ENCODE measurements at regions not wholly inside any gene's neighbourhood (a gene's known extent, or its start where the extent isn't known, plus 50 kb on each side); places are given as distances from the start of the nearest gene placed in this dataset.

DNA sequence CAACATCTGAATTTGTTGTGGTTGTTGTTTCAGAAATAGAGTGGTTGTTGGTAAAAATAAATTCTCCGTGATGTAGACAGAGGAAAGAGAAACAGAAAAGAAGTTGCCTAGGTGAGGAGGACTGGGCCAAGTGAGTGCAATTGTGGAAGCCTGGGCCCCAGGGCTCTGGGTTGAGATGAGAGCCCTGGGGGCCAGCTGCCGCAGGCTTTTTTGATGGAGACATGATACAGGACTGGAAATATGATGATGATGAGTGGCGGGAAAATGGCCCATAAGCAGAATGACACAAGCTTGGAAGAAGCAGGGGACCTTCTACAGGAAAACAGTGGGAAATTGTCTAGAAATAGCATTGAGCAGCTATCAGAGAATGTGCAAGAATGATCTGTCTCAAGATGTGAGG is 181.8 kb downstream of the TDRD15 start:
- no peak for TF ChIP-seq POLR2AphosphoS5 (IDR thresholded peaks at IDR 0.05; ENCODE audit: low read depth, low read length)
- TF ChIP-seq TCF7L2 (IDR thresholded peaks at IDR 0.05; ENCODE audit: low read depth, low read length) = no peak
- TF ChIP-seq, protein P1, sequence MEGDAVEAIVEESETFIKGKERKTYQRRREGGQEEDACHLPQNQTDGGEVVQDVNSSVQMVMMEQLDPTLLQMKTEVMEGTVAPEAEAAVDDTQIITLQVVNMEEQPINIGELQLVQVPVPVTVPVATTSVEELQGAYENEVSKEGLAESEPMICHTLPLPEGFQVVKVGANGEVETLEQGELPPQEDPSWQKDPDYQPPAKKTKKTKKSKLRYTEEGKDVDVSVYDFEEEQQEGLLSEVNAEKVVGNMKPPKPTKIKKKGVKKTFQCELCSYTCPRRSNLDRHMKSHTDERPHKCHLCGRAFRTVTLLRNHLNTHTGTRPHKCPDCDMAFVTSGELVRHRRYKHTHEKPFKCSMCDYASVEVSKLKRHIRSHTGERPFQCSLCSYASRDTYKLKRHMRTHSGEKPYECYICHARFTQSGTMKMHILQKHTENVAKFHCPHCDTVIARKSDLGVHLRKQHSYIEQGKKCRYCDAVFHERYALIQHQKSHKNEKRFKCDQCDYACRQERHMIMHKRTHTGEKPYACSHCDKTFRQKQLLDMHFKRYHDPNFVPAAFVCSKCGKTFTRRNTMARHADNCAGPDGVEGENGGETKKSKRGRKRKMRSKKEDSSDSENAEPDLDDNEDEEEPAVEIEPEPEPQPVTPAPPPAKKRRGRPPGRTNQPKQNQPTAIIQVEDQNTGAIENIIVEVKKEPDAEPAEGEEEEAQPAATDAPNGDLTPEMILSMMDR (IDR thresholded peaks at IDR 0.05) = no peak
- TF ChIP-seq, protein P2, sequence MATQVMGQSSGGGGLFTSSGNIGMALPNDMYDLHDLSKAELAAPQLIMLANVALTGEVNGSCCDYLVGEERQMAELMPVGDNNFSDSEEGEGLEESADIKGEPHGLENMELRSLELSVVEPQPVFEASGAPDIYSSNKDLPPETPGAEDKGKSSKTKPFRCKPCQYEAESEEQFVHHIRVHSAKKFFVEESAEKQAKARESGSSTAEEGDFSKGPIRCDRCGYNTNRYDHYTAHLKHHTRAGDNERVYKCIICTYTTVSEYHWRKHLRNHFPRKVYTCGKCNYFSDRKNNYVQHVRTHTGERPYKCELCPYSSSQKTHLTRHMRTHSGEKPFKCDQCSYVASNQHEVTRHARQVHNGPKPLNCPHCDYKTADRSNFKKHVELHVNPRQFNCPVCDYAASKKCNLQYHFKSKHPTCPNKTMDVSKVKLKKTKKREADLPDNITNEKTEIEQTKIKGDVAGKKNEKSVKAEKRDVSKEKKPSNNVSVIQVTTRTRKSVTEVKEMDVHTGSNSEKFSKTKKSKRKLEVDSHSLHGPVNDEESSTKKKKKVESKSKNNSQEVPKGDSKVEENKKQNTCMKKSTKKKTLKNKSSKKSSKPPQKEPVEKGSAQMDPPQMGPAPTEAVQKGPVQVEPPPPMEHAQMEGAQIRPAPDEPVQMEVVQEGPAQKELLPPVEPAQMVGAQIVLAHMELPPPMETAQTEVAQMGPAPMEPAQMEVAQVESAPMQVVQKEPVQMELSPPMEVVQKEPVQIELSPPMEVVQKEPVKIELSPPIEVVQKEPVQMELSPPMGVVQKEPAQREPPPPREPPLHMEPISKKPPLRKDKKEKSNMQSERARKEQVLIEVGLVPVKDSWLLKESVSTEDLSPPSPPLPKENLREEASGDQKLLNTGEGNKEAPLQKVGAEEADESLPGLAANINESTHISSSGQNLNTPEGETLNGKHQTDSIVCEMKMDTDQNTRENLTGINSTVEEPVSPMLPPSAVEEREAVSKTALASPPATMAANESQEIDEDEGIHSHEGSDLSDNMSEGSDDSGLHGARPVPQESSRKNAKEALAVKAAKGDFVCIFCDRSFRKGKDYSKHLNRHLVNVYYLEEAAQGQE (IDR thresholded peaks at IDR 0.05; ENCODE audit: insufficient read depth in 1 of 2, low read depth in 2 of 2, low read length in 1 of 2) = no peak
- TF ChIP-seq SIN3A (IDR thresholded peaks at IDR 0.05; ENCODE audit: borderline replicate concordance, insufficient read depth, low read depth, low read length) = no peak
- ChIA-PET CTCF (no interaction called here), POLR2A (no interaction called here)
- Histone ChIP-seq H3K27ac (ENCODE audit: low read length) (no peak overlapping the region), H3K4me3 (ENCODE audit: low read depth in 2 of 2, low read length in 2 of 2) (no peak overlapping the region), H3K4me1 (ENCODE audit: control insufficient read depth, insufficient read depth, low read length) (no peaks in the 10 kb centered on the region), H3K27me3 (ENCODE audit: control insufficient read depth, insufficient read depth, low read length) (no peaks in the 10 kb centered on the region), H3K9me3 (ENCODE audit: control insufficient read depth, insufficient read depth, low read depth, low read length) (no peaks in the 10 kb centered on the region), H3K36me3 (ENCODE audit: control insufficient read depth, insufficient read depth, low read length) (no peaks in the 10 kb centered on the region)
- ATAC-seq (no peak), DNase-seq (ENCODE audit: low read depth, low spot score) (no peak)
- in situ Hi-C loops (cut with HindIII; ENCODE audit: low pct_unique_long_range_greater_than_20kb, low sequenced_read_pairs) = no loop called here
- intact Hi-C loops (cut with micrococcal nuclease; ENCODE audit: unreplicated experiment) = no loop called here
- BruUV-seq (replicated peaks) = no TSS peak

- intact Hi-C loops (cut with micrococcal nuclease; ENCODE audit: unreplicated experiment) = no loop called here
Measured at GRCh38 chr2:21306235-21306634, 182.5 kb downstream of the TDRD15 start.

More at GRCh38 chr2:21306235-21306634, 182.5 kb downstream of the TDRD15 start:
- no peak for DNase-seq (ENCODE audit: low read depth, low spot score)
- no peak for ATAC-seq
- TF ChIP-seq TCF7L2 (IDR thresholded peaks at IDR 0.05; ENCODE audit: low read depth, low read length) = no peak
- TF ChIP-seq POLR2AphosphoS5 (IDR thresholded peaks at IDR 0.05; ENCODE audit: low read depth, low read length) = no peak
- TF ChIP-seq SIN3A (IDR thresholded peaks at IDR 0.05; ENCODE audit: borderline replicate concordance, insufficient read depth, low read depth, low read length) = no peak
- TF ChIP-seq, protein P2 (IDR thresholded peaks at IDR 0.05; ENCODE audit: insufficient read depth in 1 of 2, low read depth in 2 of 2, low read length in 1 of 2) = no peak
- TF ChIP-seq, protein P1 (IDR thresholded peaks at IDR 0.05) = no peak
- BruUV-seq (replicated peaks) = no TSS peak
- Histone ChIP-seq H3K4me3 (ENCODE audit: low read depth in 2 of 2, low read length in 2 of 2) (no peak overlapping the region), H3K9me3 (ENCODE audit: control insufficient read depth, insufficient read depth, low read depth, low read length) (no peaks in the 10 kb centered on the region), H3K27ac (ENCODE audit: low read length) (no peak overlapping the region), H3K36me3 (ENCODE audit: control insufficient read depth, insufficient read depth, low read length) (no peaks in the 10 kb centered on the region), H3K4me1 (ENCODE audit: control insufficient read depth, insufficient read depth, low read length) (no peaks in the 10 kb centered on the region), H3K27me3 (ENCODE audit: control insufficient read depth, insufficient read depth, low read length) (no peaks in the 10 kb centered on the region)
- in situ Hi-C loops (cut with HindIII; ENCODE audit: low pct_unique_long_range_greater_than_20kb, low sequenced_read_pairs) = no loop called here
- ChIA-PET POLR2A (no interaction called here), CTCF (no interaction called here)

Data from Panc1 (cell line).